ENCODE measurements at regions not wholly inside any gene's neighbourhood (a gene's known extent, or its start where the extent isn't known, plus 50 kb on each side); places are given as distances from the start of the nearest gene placed in this dataset.

DNA sequence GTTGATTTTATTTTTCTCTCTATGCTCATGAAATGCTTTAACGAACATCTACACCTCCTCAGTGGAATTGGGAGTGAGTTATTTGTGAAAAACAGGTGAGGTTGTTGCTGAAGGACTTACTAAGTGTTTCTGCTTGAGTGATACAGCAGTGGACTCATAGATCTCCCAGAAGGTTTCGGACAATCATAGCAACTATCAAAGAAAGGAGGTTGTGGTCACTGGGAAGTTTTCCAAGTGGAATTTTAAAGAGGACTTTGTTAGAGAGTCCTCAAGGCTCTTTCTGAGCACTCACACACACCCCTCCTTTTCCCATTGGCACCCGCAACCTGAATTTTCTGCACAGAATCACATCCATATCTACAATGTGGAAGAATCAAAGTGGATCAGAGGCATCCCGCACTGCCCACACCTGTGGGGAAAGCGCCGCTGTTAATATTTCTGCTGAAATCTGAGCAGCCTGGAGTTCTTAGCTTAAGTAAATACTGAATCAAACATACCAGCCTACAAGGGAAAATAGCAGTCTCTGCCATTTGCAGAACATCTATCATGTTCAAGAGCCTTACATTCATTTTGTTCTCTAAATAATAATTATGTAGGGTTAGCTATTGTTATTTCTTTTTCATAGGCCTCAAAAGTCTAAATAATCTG lies 719.4 kb downstream of the DIAPH3 start:
- no peak for DNase-seq (ENCODE audit: low read depth, low spot score)

GRCh38 chr13:59445812-59446211 lies 717.9 kb downstream of the DIAPH3 start:
- DNase-seq (ENCODE audit: low read depth, low spot score): no peak

DNA sequence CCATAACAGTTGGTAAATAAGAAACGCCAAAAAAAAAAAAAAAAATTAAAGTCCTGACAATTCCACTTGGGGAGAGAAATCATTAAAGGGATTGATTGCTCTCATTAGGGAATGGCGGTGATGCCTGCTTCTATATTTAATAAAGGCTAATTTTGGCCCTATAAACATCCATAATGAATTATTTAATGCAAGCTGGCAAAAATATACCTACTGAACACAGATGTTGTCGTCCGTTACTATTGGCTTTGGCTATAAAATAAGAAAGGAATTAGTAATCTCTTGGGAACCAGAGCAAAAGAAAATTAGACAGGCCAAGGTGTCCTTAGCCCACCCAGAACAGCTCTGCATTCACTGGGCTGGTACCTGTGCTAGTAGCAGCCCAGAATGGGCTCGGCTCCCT lies 717.3 kb downstream of the DIAPH3 start:
- no peak for DNase-seq (ENCODE audit: low read depth, low spot score)

- DNase-seq (ENCODE audit: low read depth, low spot score): no peak
Observed at GRCh38 chr13:59447031-59447430, 716.7 kb downstream of the DIAPH3 start.

- DNase-seq (ENCODE audit: low read depth, low spot score): no peak
Observed at GRCh38 chr13:59447846-59448620, 715.7 kb downstream of the DIAPH3 start.

DNA sequence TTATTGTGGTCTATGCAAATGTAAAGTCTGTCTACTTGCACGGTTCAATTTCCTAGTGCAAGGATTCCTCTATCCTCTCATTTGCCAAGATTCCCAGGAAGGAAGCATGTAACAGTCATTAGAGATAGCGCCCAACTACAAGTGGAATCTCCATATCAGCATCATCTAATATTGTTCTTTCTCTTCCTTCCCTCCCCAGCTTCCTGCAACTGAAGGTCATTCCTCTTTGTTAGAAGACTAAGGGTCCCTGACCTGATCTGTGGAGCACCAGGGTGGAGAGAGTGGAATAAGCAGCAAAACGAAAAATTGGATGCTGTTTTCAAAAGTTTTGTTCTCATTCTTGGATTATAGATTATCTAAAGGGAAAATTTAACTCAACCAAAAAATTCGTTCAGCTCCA lies 714.0 kb downstream of the DIAPH3 start:
- no peak for DNase-seq (ENCODE audit: low read depth, low spot score)

DNA sequence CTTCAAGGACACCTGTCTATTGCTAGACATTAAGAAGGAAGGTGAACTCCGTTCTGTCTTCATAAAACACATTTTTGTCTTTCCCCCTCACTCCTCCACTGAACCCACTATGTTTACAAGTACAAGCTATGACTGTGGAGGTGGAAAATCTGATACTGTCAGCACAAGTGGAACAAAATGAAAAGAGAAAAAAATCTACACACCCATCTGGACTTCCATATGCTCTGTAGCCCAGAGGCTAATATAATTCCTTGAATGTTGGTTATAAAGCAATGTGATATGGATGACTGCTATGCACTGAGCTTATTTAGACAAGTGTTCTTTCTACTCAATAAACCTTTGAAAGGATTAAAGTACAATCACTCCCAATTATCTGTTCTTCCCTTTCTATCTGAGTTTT lies 713.5 kb downstream of the DIAPH3 start:
- DNase-seq (ENCODE audit: low read depth, low spot score): no peak

- DNase-seq (ENCODE audit: low read depth, low spot score): no peak
Observed at GRCh38 chr13:59451236-59451635, 712.5 kb downstream of the DIAPH3 start.

DNA sequence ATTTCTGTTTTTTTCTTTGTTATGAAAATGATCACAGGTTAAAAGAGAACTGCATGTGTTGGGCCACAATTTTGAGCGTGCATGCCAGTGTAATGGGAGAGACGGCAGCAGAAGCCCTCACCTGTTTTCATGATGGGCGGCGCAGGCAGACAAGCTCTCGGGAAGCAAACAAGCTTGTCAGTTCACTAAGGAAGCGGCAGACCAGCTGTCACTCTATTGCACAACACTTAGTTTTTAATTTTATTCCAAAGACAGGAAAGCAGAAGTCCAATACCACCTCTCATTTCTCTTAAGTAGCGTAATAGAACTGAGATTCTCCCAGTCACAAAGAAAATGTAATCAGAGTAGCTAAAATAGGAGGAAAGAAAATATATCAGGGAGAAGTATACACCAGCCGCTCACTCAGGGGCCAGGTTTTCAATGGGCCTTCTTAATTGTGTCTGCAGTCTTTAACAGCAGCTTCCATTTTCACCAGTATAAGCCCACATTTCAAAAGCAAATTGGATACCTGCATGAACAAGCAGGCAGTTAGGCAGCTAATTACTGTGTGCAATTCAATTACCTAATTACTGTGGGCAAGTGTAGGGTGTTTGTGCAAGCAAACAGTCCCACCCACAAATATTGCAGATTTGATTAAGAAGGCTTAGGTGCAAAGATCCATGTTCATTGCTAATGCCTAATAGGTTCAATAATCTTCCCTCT lies 711.4 kb downstream of the DIAPH3 start:
- no peak for DNase-seq (ENCODE audit: low read depth, low spot score)

DNA sequence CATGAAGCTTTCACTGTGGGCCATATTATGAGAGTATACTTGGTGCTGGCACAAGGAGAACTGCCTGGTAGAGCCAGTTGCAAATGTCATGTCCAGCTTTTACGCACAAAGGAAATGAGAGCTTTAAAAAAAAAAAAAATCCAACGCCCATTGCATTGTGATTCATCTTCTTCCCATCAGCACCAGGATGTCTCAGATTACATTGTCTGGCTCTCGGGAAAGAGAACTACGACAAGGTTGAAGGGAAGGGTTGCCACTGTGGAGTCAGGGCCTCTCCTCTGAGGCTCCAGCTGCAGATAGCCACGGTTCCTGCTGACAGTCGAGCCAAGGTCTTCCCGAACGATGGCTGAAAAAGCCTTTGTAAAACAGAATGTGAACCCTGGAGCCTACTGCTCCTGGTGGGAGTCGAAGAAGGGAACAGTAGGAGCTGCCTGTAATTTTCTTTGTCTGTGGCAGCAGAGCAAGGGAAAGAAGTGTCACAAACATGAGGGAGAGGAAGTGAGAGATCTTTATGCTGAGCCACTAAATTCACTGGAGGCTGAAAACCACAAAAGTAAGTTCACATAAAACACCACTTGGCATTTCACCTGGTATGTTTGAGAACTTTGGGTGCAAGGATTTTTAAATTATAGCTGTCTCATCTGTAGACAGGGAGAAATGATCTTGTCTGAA lies 704.7 kb downstream of the DIAPH3 start:
- DNase-seq (ENCODE audit: low read depth, low spot score): peak; percentile 71

GRCh38 chr13:59459972-59460371 lies 703.8 kb downstream of the DIAPH3 start:
- DNase-seq (ENCODE audit: low read depth, low spot score): no peak

- no peak for DNase-seq (ENCODE audit: low read depth, low spot score)
Observed at GRCh38 chr13:59461411-59461810, 702.3 kb downstream of the DIAPH3 start.

DNA sequence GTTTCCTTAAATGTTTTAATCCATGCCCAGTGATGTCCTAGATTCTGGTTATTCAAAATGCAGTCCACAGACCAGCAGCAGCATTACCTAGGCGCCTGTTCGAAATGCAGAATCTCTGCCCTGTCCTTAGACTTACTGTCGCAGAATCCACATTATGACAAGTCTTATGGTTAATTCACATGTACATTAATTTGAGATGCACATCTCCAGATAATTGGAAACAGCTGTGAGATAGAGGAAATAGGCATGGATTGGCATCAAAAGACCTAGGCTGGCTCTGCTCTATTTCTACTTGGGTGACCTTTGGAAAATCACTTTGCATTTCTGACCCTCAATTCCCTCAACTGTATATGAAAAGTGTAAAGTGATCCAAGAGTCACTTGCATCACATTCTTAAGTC lies 700.7 kb downstream of the DIAPH3 start:
- DNase-seq (ENCODE audit: low read depth, low spot score): no peak

DNA sequence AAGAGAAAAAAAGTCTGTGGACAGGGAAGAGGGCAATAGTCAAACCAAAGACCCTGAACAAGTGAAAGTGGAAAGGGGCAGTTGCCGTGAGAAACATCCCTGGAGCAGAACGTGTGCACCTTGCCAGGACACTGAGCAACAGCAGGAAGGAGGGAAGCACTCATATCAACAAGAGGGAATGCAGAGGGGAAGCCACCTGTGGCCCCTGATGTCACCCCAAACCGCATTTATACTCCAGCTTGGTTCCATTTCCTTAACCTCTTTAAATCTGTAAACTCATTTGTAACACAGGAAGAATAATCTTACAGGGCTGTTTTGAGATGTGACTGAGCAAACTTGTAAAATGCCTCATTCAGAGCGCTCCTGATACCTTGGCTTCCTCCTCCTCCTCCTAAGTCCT lies 698.8 kb downstream of the DIAPH3 start:
- DNase-seq (ENCODE audit: low read depth, low spot score): no peak

DNA sequence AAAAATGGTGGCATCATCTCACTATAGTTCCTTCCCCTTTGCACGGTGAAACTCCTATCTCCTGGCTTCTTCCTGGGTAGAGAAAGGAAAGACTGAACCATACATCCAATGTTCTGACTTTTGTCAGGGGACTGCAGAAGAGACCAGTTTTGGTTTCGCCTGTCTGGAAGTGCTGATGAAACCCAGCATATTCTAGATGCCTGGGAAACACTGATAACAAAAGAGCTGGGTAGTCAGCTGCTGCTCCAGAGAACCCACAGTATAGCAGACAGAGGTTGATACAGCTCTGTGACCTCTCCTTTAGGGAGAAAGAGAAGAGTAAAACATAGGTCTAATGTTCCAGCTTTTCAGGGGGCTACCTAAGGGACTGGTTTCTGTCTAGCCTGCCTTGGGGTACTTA lies 695.3 kb downstream of the DIAPH3 start:
- DNase-seq (ENCODE audit: low read depth, low spot score): no peak

DNA sequence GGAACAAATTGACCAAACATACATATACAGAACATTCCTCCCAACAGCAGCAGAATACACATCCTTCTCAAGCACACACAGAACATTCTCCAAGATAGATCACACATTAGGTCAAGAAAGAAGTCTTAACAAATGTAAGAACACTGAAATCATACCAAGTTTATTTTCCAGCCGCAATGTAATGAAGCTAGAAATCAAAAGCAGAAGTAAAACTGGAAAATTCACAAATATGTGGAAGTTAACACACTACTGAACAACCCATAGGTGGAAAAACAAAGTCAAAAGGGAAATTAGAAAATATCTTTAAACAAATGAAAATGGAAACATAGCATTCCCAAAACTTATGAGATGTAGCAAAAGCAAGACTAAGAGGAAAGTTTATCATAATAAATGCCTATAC lies 692.6 kb downstream of the DIAPH3 start:
- DNase-seq (ENCODE audit: low read depth, low spot score): no peak

GRCh38 chr13:59472134-59472533 lies 691.6 kb downstream of the DIAPH3 start:
- no peak for DNase-seq (ENCODE audit: low read depth, low spot score)

GRCh38 chr13:59474696-59475095 lies 689.0 kb downstream of the DIAPH3 start:
- DNase-seq (ENCODE audit: low read depth, low spot score): no peak

DNA sequence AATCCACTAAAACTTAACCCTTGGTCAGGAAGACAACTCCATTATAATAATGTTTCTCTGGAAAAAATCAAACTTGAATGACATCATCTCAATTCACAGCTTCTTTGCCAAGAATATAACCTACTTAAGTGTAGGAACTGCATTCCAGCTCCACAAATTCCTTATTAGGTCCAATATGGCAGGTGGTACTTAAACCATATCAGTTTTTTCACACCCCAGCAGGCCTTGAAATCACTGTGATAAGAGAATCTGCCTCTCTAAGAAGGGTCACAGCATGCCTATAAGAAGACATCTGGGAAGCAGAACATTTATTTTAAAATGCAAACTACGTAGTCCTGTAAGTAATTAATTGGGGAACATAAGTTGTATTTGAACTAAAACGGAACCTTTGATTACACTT lies 687.8 kb downstream of the DIAPH3 start:
- DNase-seq (ENCODE audit: low read depth, low spot score): no peak

DNA sequence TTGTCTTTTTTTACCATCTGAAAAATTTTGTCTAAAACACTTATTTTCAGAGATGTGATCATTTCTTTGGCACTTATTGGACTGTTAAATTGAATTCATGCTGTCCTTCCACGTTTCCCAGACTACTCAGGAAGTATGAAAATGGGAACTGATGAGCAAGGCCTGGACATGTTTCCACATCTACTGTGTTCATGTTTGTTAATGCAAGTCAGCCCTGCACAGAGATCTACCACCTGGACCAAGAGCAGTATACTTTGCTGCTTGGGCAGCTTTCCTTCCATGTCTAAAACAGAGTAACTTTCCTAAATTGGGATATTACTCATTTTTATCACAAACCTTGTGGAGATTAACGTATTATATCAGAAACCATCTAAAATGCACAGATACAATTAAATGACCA lies 687.4 kb downstream of the DIAPH3 start:
- DNase-seq (ENCODE audit: low read depth, low spot score): no peak

DNA sequence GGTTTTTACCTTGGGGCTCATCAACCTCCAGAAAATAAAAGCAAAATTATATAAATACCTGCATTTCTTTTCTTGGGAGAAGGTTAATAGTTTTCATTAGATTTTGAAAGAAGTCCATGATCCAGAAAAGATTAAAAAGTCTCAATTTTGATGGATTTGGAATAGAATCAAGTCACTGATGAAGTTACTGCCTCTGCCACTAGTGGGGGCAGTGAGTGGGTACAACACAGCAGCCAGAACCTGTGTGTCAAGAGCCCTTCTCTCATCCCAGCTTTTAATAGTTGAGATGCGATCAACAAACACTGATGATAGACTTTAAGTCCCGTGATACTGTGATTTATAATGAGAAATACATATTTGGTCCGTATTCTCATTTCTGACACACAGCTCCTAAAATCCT lies 686.7 kb downstream of the DIAPH3 start:
- DNase-seq (ENCODE audit: low read depth, low spot score): no peak

GRCh38 chr13:59478908-59479307 lies 684.8 kb downstream of the DIAPH3 start:
- DNase-seq (ENCODE audit: low read depth, low spot score): no peak
